HG02763 (cell line): ENCODE measurements at regions not wholly inside any gene's neighbourhood (a gene's known extent, or its start where the extent isn't known, plus 50 kb on each side); places are given as distances from the start of the nearest gene placed in this dataset.

Source experiments
- ATAC-seq: cut with Tn5 transposase; IDR thresholded peaks from one replicate; pipeline ENCODE4 v1.9.1; 2021; ENCODE audit warnings: mild to moderate bottlenecking, moderate library complexity; ENCODE audit not compliant: unreplicated experiment

DNA sequence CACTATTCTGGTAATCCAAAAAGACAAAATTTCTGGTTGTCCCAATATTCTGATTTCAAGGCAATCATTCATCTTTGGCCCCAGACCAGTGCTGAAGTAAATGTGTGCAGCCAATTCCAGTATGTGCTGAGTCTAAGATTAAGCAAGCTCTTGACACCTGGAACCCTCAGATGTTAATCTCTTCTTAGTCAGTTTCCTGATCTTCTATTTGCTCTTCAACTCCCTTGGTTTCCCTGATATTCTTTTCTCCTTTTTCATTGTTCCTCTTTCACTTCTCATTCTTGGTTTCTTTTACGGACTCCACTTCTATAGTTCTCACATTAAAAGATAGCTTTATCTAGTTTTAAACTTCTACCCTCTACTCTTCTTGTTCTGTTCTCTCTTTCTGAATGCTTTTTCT is 445.7 kb upstream of the FANCL start:
- no peak for ATAC-seq

DNA sequence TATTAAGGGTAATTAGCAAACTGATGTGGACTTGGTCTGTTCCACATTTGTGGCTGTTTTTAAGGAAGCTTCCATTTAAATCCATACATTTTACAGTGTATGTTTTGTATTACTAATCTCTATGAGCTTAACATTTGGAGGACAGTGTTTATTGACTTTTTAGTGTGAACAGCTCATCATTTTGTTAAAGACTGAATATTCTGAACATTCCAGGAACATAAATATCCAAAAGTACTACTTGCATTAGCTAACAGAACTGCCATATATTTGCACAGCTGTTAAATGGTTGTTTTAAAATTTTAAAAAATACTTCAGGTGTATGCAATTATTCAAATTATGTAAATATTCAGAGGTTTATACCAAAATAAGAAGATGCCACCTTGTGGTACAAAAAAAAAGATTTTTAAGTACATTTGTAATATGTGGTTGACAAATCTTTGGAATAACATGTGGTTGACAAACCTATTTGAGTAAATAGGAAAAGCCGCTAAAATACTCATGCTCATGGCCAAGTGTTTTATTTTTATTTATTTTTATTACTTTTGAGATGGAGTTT is 439.7 kb upstream of the FANCL start:
- ATAC-seq: no peak

DNA sequence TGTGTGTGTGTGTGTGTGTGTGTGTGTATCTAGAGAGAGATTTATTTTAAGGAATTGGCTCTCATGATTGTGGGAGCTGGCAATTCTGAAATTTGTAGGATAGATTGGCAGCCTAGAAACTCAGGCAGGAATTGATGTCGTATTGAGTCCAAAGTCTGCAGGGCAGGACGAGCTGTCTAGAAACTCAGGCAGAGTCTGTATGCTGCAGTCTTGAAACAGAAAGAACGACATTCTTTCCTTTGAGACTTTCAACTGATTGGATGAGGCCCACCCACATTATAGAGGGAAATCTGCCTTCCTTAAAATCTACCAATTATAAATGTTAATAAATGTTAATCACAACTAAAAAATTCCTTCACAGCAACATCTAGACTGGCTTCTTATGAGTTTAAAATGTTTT is 436.6 kb upstream of the FANCL start:
- ATAC-seq: no peak

DNA sequence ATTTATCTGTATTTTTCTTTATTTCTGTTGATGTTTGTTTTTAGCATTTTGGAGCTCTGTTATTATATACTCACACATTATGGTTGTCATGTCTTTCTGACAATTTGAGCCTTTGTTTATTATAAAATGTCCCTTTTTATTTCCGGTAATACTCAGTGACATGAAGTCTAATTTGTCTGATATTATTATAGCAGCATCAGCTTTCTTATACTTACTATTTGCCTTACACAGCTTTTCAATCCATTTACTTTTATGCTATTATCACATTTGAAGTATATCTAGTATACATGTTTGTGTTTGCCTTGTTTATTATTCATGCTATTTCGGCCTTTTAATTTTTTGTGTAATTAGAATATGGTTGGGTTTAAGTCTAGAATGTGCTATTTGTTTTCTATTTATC is 430.6 kb upstream of the FANCL start:
- no peak for ATAC-seq

DNA sequence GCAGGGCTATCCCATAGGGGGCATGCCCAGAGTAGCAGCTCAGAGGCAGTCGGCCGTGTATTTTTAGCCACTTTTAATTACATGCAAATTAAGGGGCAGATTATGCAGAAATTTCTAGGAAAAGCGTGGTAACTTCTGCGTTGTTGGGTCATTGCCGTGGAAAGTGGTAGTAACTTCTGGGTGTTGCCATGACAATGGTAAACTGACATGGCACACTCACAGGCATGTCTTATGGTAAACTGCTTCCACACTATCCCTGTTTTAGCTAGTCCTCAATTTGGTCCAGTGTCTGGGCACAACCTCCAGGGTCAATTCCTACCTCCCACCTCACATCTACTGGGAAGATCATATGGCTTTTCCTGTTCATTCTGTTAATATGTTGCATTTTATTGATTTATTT is 428.9 kb upstream of the FANCL start:
- no peak for ATAC-seq

DNA sequence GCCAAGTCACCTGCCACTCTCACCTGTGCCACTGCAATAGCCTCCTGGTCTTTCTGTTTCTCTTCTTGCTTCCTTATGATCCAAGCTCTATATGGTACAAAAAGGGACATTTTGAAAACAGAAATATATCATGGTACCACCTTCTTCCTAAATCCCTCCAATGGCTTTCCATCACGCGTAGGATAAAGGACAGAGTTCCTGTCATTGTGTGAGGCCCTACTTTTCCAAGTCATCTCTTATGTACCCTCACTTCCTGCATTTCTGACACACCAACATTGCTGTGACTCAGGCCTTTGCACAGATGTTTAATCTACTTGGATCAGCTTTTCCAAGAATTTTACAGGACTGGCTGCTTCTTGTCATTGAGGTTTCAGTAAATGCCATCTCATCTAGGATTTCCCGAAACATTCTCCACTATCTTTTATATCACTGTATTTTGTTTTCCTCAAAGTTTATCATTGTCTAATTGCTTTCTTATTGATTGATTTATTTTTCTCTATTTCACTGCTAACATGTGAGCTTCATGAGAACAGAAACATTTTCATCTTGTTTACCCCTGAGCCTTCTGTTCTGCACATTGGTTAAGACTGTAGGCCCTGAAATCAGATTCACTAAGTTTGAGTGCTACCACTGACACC is 426.1 kb upstream of the FANCL start:
- no peak for ATAC-seq

DNA sequence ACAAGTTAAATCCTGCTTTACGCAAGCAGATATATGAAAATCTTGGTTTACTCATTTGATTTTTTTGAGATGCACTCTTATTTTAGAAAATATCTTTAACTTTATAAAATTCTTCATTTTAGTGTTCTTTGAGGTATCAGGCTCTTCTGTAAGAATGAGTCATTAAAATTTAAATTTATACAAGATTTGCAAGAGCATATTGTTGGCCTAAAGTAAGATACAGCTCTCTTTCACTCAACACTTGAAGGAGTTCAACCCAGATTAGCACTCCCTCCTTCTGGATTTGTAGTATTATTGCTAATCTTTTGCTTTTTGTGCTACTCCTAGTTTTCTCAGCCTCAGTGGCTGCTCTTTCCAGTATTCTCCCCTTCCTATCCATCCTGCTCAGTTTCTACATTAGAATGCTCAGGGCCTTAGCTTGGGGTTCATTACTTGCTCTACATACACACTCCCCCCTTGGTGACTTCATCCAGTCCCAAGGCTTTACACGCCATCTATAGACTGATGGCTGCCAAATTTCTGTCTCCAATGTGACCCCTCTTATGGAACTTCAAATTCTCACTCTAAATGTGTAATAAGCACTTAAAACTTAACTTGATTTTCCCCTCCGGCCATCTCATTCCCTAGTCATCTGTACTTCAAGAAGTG is 425.3 kb upstream of the FANCL start:
- no peak for ATAC-seq

DNA sequence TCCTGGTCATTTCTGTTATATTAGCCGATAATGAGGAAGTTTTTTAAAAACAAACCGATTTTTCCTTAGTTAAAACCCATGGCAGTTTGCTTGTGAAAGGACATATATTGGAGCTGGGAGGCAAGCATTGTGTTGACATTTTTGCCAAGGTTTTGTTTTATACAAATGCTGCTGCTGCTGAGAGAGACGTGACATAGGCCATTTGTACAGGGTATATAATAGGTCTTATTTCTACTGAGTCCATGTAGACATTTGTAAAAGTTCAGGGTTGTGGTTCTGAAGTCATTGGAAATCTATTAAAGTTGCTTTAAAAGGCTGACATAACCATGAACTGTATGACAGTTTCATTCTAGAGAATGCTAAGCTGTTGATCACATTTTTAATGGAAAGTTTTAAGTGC is 424.0 kb upstream of the FANCL start:
- ATAC-seq: no peak

DNA sequence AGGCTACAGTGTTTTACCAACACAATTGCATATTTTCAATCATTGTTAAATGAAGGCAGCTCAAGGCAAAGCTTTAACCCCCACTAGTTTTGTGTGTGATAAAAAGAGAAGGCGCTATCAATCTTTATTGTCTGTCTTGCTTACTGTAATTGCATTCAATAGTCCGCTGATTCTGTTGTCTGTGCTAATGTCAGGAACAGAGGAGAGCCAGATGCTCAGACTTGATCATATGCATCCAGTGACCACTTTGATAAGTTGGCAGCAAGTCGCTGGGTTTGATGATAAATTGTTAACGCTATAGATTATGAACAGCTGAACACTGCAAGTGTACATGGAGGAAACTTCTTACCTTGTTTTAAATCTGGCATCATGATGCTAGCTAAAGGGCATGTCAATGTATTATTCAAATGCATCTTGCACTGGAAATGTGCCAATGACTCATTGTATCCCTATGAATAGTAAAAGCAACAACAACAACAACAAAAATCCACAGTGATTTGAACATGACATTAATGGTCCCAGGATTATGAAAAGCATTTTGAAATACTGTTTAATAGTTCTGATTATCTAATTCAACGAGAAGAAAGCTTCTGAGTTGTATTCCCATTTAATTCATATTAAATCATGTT is 423.5 kb upstream of the FANCL start:
- ATAC-seq: no peak

DNA sequence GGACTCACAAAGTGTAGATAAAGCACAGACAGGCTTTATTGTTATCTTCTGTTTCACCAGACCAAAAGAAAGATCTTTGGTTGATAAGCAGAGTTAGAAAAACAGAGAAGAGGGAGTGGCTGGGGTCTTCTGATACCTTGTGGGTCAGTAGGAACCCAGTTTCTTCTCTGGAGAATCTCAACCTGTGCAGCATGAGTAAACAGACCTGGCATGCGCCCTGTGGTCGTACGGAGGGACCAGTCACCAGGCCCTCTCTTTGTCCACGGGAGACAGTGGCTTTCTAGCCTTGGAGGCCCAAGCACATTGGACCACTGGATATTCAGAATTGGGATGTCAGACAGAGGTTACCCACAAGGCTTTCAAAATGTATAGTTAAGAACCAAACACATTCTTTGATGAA is 418.9 kb upstream of the FANCL start:
- no peak for ATAC-seq

DNA sequence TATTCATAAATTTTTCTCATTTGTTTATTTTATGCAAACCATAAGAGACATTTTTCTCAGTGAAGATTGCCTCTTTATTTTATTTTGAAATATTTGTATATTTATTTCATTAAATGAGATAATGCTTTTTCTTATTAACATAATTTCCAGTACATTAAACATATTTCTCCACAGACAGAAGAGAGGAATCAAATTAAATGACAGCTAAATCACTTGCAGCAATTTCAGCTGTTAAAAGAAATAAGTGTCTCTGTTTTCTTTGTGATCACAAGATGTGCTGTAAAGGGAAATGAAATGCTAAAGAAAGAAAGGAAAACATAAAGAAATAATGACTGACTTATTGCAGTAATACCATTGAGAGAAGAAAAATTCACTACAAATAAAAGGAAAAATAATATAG is 414.0 kb upstream of the FANCL start:
- no peak for ATAC-seq

DNA sequence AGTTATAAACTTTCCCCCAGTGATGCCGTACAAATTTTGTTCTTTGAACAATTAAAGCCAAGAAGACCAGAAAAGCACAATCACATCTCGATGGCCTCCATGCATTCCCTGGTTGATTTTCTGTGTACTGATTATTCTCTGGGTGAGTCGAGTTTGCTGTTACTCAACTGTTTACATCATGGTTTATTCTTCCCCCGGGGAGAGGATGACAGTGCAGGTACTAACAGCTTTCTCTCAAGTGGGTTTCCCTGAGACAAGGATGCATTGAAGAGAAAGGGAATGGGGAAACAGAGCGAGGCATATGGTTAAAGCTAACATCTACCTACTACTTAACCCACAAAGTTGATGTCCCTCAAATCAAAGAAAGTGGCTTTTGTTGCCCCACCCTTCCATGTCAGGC is 410.8 kb upstream of the FANCL start:
- no peak for ATAC-seq

DNA sequence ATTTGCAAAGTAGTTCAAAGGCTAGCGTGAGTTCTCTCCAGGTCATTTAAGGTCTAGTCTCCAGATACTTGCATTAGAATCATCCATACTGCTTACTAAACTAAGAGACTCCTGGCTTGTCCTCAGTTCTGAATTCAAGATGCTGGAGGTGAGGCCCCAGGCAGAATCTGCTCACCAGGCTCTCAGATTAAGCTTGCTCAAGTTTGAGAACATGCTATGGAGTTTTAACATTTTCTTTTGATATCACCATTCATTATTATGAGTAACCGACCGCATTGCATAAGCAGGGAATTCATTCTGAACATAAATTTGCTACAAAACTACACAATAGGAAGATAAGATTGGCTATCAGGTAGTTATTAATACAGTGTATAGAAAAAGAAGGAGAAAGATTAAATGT is 409.7 kb upstream of the FANCL start:
- ATAC-seq: no peak

DNA sequence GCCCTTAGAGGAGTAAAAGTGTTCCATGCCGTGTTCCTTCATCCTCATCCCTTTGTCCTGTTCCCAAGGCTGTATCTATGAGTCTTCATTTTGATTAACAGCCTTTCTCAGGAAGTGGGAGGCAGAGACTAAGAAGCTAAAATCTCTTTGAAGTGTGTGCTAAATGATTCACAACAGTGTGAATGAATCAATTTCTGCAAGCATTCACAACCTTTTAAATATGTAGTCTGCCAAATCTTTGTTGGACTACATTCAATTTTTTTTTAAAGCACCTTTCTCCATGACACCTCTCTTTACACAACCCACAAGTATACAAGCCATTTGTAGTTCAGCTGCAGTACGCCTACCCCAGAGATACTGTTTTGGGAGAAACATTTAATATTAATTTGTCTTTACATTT is 408.6 kb upstream of the FANCL start:
- ATAC-seq: no peak

DNA sequence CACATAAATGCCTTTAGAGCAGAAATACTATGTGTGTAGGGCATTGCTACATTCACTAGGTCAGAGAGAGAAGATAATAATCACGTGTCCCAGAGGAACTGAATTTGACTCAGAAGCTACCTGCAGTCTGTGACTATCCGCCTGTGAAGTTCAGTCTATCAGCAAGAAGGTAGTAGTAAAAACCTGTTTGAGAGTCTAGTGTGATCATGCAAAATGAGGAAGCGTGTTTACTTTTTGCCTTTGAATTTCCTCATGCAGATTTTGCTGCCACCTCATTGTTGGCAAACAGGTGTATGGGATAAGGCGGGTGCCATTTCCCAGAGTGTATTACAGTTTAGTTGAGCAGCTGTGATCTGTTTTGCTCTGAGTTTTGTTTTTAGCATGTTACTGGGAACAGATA is 403.9 kb upstream of the FANCL start:
- no peak for ATAC-seq

DNA sequence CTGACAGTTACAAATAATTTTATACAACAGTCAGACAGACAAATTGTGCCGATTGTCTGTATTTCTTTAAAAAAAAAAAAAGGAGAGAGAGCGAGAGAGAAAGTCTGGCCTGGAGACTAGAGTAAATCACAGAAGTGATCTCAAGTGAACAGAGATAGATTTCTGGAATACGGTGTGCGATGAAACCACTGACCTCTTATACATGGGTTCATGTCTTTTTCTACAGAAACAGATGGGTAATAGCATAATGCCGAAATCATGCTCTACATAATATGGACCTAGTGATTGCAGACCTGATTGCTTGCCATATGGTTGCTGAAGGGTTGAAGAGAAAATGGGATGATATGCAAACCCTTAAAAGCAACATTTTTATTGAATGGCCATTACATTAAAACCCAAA is 403.3 kb upstream of the FANCL start:
- ATAC-seq: no peak

DNA sequence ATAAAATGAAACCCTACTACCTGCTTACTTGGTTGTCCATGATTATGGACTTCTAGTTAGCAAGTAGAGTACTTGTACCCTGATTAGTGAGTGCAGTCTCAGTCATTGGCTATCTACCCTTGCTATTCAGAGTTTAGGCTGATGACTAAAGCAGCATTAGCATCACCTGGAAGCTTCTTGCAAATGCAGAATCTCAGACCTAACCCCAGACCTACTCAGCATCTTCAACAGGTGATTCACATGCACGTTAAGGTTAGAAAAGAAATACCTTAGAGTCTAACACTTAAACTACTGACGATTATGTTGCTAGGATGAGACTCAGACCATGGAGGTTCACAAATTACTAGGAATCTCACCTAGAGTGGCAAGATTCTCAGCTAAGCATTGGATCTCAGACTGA is 399.9 kb upstream of the FANCL start:
- no peak for ATAC-seq

DNA sequence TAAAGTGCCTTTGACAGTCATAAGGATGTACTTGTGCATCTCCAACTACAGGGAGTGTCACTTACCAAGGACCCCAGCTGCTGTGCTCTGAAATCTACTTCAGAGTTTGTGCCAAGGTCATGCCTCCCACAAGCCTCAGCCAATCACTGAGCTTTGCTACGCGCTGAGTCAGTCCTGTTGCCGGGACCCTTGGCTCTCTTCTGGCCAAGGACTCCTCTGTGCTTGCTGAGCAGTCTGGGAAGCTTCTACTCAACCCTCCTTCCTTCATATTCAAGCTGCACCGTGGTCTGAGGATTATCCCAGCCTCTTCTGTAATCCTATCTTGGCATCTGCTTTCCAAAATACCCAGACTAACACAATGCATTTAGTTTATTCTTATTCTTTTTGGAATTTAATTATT is 398.9 kb upstream of the FANCL start:
- ATAC-seq: no peak

DNA sequence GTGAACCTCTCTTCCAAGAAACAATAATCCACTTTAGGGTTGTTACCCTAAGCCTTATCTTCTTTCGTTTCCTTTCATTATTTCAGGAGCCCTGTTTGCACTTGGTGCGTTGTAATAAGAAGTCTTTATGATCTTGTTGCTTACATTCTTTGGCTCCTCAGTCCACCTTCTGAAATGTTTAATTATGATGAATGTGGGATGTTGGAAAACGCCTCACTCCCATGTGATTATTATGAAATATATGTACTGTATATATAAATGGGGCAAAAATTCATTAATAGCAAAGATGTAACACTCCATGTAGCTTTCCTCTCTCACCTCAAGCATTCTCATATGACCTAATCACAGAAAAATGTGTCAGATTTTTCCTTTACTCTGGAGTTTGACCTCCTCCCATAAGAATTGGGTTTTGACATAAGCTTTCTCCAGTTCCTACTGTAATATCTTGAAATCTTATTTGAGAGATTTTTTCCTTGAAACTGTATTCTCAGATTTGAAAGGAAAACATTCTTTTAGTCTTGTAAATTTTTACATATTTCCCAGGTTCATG is 397.2 kb upstream of the FANCL start:
- ATAC-seq: no peak

DNA sequence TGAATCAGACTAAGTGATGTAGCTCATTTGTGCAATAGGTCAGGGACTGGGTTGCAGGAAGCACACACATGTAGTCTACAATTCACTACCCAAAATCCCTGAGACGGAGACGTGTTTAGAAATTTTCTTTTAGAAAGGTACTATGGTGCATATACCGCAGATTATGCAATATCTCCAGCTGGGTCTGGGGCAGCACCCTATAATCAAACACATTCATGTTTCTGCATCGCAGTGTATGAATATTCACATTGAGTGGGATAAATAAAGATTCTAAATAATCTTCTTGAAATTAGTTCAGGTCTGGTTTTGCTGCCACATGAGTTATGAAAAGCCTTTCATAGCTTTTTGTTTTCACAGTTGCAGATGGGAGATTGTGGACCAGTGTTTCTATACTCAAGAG is 395.7 kb upstream of the FANCL start:
- no peak for ATAC-seq

DNA sequence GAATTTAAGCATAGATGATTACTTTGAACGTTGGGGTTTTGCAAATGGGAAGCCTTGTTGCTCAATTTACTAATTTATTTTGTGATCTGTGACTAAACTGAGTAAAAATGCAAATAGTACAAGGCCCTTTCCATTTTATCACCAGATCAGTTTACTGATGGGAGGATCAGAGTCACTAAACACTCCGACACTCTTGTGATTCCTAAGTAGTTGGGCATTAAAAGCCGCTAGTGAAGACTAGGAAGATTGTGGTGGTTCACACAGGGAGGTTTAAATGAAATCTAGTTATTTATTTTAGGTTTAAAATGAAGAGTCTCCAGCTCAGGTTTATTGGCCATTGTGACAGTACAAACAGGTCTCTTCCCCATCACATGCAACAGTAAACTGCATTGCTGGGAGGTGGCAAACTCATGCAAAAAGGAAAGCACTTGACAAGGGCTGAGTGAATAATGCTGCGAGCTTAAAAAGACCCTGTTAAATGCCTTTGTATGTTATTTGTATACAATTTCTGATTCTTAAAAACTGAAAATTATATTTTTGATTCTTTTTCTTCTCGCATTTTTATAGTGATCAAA is 394.8 kb upstream of the FANCL start:
- no peak for ATAC-seq
